Smooth muscle cell (in vitro differentiated cells): ENCODE measurements at regions not wholly inside any gene's neighbourhood (a gene's known extent, or its start where the extent isn't known, plus 50 kb on each side); places are given as distances from the start of the nearest gene placed in this dataset.
"Not testable (repeated sequence)": the region's sequence is repeated elsewhere in the genome, so short reads cannot be mapped to it uniquely, and the experiment has no call there.

Experiments used
- DNase-seq: peaks from one replicate; lab custom pipeline; 2025; ENCODE audit not compliant: unreplicated experiment; lab: John Stamatoyannopoulos, UW
- H2AFZ ChIP-seq: fragments of 200-600 bp; sonication (generic); 2 replicates; pipeline ENCODE4 v1.6.0; 2016; ENCODE audit warnings: antibody characterized with exemption, low read depth, mild to moderate bottlenecking
- H3F3A ChIP-seq: fragments of 200-600 bp; sonication (generic); 2 replicates; pipeline ENCODE4 v1.6.0; 2017; ENCODE audit warnings: antibody characterized with exemption, low read depth
- H3K27ac ChIP-seq: fragments of 200-600 bp; sonication (generic); 2 replicates; pipeline ENCODE4 v1.5.1; 2016; ENCODE audit warnings: low read depth, mild to moderate bottlenecking
- H3K27me3 ChIP-seq: fragments of 200-600 bp; sonication (generic); 2 replicates; pipeline ENCODE4 v1.6.1; 2016; ENCODE audit warnings: low read depth, mild to moderate bottlenecking
- H3K36me3 ChIP-seq: fragments of 200-600 bp; sonication (generic); 2 replicates; pipeline ENCODE4 v1.5.1; 2016; ENCODE audit warnings: low read depth
- H3K4me1 ChIP-seq: fragments of 200-600 bp; sonication (generic); 2 replicates; pipeline ENCODE4 v1.5.1; 2016; ENCODE audit warnings: low read depth
- H3K4me2 ChIP-seq: fragments of 200-600 bp; sonication (generic); 2 replicates; pipeline ENCODE4 v1.6.0; 2016; ENCODE audit warnings: mild to moderate bottlenecking
- H3K4me3 ChIP-seq: fragments of 200-600 bp; sonication (generic); 2 replicates; pipeline ENCODE4 v1.5.1; 2016; ENCODE audit warnings: mild to moderate bottlenecking
- H3K79me2 ChIP-seq: fragments of 200-600 bp; sonication (generic); 2 replicates; pipeline ENCODE4 v1.6.0; 2016; ENCODE audit warnings: low read depth, mild to moderate bottlenecking
- H3K9ac ChIP-seq: fragments of 200-600 bp; sonication (generic); 2 replicates; pipeline ENCODE4 v1.6.0; 2016; ENCODE audit warnings: low read depth
- H3K9me3 ChIP-seq: fragments of 200-600 bp; sonication (generic); replicated peaks from 2 replicates; pipeline ENCODE4 v1.5.1; 2016; ENCODE audit warnings: low read depth
- H4K20me1 ChIP-seq: fragments of 200-600 bp; sonication (generic); 2 replicates; pipeline ENCODE4 v1.6.0; 2016; ENCODE audit warnings: low read depth
- WGBS: methylation state at CpG from one replicate; pipeline ENCODE4 v1.1.7; 2016; ENCODE audit warnings: low lambda C conversion rate; 5-methylcytosine and 5-hydroxymethylcytosine counted together
- TF ChIP-seq, protein P1 (sequence below): fragments of 200-600 bp; sonication (generic); IDR thresholded peaks from 2 replicates; pipeline ENCODE4 v1.5.1; 2017; ENCODE audit warnings: borderline replicate concordance, mild to moderate bottlenecking, antibody characterized with exemption; ENCODE audit not compliant: insufficient read depth, poor library complexity, severe bottlenecking

- Histone ChIP-seq H3K36me3 (no peaks in the 10 kb centered on the region), H3K79me2 (no peaks in the 10 kb centered on the region), H3K27me3 (no peaks in the 10 kb centered on the region), H3F3A (peaks cover 4% of the 10 kb centered on the region), H3K9me3 (no peaks in the 10 kb centered on the region), H3K27ac (peak overlapping the region; percentile 50), H3K4me2 (no peak overlapping the region), H3K9ac (no peak overlapping the region), H3K4me3 (no peak overlapping the region), H4K20me1 (no peaks in the 10 kb centered on the region), H3K4me1 (peaks cover 9% of the 10 kb centered on the region), H2AFZ (no peak overlapping the region)
- DNase-seq: no peak
- TF ChIP-seq, protein P1, sequence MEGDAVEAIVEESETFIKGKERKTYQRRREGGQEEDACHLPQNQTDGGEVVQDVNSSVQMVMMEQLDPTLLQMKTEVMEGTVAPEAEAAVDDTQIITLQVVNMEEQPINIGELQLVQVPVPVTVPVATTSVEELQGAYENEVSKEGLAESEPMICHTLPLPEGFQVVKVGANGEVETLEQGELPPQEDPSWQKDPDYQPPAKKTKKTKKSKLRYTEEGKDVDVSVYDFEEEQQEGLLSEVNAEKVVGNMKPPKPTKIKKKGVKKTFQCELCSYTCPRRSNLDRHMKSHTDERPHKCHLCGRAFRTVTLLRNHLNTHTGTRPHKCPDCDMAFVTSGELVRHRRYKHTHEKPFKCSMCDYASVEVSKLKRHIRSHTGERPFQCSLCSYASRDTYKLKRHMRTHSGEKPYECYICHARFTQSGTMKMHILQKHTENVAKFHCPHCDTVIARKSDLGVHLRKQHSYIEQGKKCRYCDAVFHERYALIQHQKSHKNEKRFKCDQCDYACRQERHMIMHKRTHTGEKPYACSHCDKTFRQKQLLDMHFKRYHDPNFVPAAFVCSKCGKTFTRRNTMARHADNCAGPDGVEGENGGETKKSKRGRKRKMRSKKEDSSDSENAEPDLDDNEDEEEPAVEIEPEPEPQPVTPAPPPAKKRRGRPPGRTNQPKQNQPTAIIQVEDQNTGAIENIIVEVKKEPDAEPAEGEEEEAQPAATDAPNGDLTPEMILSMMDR: no peak
- 33% methylated on average over 15 of the region's 15 CpGs for WGBS
These were observed 106.6 kb upstream of the NCOR2 start for GRCh38 chr12:124673801-124674617.

DNA sequence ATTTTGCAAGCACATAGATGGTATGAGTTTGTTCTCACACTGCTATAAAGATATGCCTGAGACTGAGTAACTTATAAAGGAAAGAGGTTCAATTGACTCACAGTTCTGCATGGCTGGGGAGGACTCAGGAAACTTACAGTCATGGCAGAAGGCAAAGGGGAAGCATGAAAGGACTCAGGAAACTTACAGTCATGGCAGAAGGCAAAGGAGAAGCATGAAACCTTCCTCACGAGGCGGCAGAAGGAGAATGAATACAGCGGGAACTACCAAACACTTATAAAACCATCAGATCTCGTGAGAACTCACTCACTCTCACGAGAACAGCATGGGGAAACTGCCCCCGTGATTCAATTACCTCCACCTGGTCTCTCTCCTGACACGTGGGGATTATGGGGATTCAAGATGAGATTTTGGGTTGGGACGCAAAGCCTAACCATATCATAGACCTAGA lies 101.9 kb upstream of the NCOR2 start:
- 84% methylated on average over 8 of the region's 8 CpGs for WGBS
- not testable (repeated sequence) for H3K27me3 ChIP-seq, H3K79me2 ChIP-seq, H3K9ac ChIP-seq, DNase-seq, H3K4me1 ChIP-seq, H4K20me1 ChIP-seq, H3K9me3 ChIP-seq, H2AFZ ChIP-seq, H3K36me3 ChIP-seq, H3K4me2 ChIP-seq, H3K4me3 ChIP-seq
- peak overlapping the region; percentile 3 for H3K27ac ChIP-seq
- peaks cover 22% of the 10 kb centered on the region for H3F3A ChIP-seq

- TF ChIP-seq, protein P1: no peak
- H3K9me3 ChIP-seq: no peaks in the 10 kb centered on the region
- H3K4me1 ChIP-seq: peaks cover 8% of the 10 kb centered on the region
- H3K4me3 ChIP-seq: no peak overlapping the region
- no peak for DNase-seq
- H3K79me2 ChIP-seq: no peaks in the 10 kb centered on the region
- no peaks in the 10 kb centered on the region for H3K27me3 ChIP-seq
- no peaks in the 10 kb centered on the region for H4K20me1 ChIP-seq
- WGBS: 67% methylated on average over 8 of the region's 8 CpGs
- H3K36me3 ChIP-seq: no peaks in the 10 kb centered on the region
- H2AFZ ChIP-seq: no peak overlapping the region
- no peak overlapping the region for H3K9ac ChIP-seq
- H3K4me2 ChIP-seq: no peak overlapping the region
- no peak overlapping the region for H3K27ac ChIP-seq
- H3F3A ChIP-seq: peaks cover 26% of the 10 kb centered on the region
These were observed 101.2 kb upstream of the NCOR2 start for GRCh38 chr12:124668602-124669001.

DNA sequence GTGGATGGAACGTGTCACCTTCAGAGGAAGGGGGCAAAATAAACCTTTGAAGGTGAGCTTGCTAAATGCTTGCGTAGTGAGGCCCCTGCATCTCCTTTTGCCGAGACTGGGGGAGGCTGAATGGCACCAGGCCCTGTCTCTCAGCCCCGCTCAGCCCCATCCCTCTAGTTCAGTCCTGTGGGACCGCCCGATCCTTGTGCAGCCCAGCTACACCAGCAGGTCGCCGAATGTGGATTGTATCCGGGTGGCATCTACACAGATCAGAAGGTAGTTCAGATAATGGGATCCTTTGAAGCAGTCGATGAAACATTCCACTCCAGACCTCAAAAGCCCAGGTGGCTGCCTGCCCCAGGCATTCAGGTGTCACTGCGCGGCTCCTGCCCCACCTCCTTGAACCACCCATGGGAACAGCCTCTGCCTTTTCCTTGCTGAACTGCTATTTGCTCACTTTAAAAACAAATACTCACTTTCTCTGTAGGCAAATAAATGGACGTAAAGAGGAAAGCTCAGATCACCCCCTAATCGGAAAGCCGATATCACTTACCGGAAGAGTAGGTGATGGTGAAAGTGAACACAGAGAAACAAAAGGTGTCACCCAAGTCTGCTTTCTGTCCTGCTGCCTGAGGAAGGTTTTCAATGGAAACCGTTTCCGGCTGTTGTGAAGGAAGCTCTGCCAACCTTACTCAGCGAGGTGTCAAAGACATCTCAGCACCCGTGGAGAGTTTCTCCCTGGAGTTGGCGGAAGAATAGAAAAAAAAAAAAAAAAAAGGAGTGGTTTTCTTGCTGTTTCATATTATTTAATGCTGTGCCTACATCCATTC lies 100.3 kb upstream of the NCOR2 start:
- H2AFZ ChIP-seq: no peak overlapping the region
- H3F3A ChIP-seq: peaks cover 32% of the 10 kb centered on the region
- H3K9ac ChIP-seq: no peak overlapping the region
- no peak overlapping the region for H3K27ac ChIP-seq
- H3K36me3 ChIP-seq: no peaks in the 10 kb centered on the region
- H3K4me3 ChIP-seq: no peak overlapping the region
- H3K27me3 ChIP-seq: no peaks in the 10 kb centered on the region
- TF ChIP-seq, protein P1: no peak
- H4K20me1 ChIP-seq: no peaks in the 10 kb centered on the region
- H3K9me3 ChIP-seq: no peaks in the 10 kb centered on the region
- H3K79me2 ChIP-seq: no peaks in the 10 kb centered on the region
- WGBS: 81% methylated on average over 21 of the region's 21 CpGs
- H3K4me2 ChIP-seq: no peak overlapping the region
- H3K4me1 ChIP-seq: peaks cover 11% of the 10 kb centered on the region
- no peak for DNase-seq
